ENCODE measurements at regions not wholly inside any gene's neighbourhood (a gene's known extent, or its start where the extent isn't known, plus 50 kb on each side); places are given as distances from the start of the nearest gene placed in this dataset.

DNA sequence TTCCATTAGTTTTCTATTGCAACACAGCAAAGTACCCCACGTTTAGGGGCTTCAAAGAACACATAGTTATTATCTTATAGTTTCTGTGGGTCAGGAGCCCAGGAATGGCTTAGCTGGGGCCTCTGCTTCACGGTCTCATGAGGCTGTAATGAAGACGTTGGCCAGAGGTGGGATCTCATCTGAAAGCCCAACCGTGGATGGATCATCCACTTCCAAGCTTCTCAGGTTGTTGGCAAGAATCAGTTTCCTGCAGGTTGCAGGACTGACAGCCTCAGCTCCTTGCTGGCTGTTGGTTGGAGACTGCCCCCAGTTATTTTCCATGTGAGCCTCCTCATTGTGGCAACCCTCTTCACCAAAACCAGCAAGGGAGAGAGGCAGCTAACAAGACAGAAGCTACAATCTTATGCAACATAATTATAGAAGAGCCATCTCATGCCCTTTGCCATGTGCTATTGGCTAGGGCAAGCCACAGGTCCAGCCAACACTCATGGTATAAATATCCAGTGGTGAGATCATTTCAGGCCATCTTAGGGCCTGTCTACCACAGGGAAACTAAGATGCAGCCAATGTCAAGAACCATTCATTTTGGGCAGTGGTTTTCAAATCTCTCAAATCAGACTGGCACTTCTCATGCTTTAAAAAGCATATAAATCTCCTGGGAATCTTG is 452.4 kb downstream of the MED13L start:
- H3K4me2 ChIP-seq (ENCODE audit: insufficient read depth, low read length), result no peak overlapping the region
- H3K9me3 ChIP-seq (replicated peaks; ENCODE audit: control insufficient read depth, insufficient read depth, low read length), result peaks cover 3% of the 10 kb centered on the region
- BruUV-seq (replicated peaks), result no TSS peak
- no peaks in the 10 kb centered on the region for H3K79me2 ChIP-seq (ENCODE audit: control insufficient read depth, insufficient read depth, low read length)
- no peak for DNase-seq (ENCODE audit: low read depth, low spot score)
- ChIA-PET CTCF (no interaction called here), POLR2A (no interaction called here)
- H3K4me3 ChIP-seq (replicated peaks in 1 of 3; ENCODE audit: insufficient read depth in 1 of 3, low read depth in 1 of 3, low read length in 3 of 3), result no peak overlapping the region
- FAIRE-seq, result no peak
- H3K27me3 ChIP-seq (ENCODE audit: control insufficient read depth in 2 of 2, insufficient read depth in 2 of 2, low read length in 2 of 2), result no peaks in the 10 kb centered on the region
- H3K9me1 ChIP-seq (replicated peaks; ENCODE audit: control insufficient read depth, extremely low read depth, insufficient read depth, low read length), result no peaks in the 10 kb centered on the region
- no peak overlapping the region for H3K9ac ChIP-seq (replicated peaks; ENCODE audit: extremely low read depth, insufficient read depth, low read length)
- H3K4me1 ChIP-seq (ENCODE audit: control insufficient read depth, extremely low read depth, insufficient read depth, low read length), result no peaks in the 10 kb centered on the region
- intact Hi-C loops (cut with micrococcal nuclease), result no loop called here
- no peak for TF ChIP-seq POLR2AphosphoS5 (IDR thresholded peaks at IDR 0.05; ENCODE audit: insufficient read depth, low read depth, low read length)
- no peaks in the 10 kb centered on the region for H4K20me1 ChIP-seq (replicated peaks; ENCODE audit: control insufficient read depth, extremely low read depth, insufficient read depth, low read length)
- dilution Hi-C loops (cut with MboI; ENCODE audit: extremely low pct_ligation_motif_present, low sequenced_read_pairs), result no loop called here
- H3K27ac ChIP-seq (ENCODE audit: insufficient read depth, low read depth, low read length), result no peak overlapping the region
- no peaks in the 10 kb centered on the region for H3K36me3 ChIP-seq (ENCODE audit: control insufficient read depth in 2 of 2, extremely low read depth in 1 of 2, insufficient read depth in 2 of 2, low read length in 2 of 2)
- no peak overlapping the region for H2AFZ ChIP-seq (ENCODE audit: low read depth, low read length)

DNA sequence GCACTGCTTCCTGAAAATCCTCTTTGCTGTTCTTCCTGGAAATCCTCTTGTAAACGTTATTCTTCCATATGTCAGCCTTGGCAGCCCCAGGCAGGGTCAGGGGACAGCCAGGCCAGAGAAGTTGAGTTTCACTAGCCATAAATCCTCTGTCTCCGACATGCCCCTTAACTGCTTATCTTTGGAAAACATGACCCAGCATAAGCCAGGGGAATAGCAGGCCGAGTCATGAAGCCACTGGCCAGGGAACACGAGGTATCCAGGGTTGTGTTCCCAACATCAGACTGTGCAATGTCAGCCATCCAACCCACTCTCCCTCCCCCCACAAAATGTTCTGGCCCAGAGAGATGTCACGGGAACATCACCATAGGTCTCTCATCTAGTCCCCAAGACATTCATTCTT is 453.9 kb downstream of the MED13L start:
- Histone ChIP-seq H2AFZ (ENCODE audit: low read depth, low read length) (no peak overlapping the region), H3K9me3 (replicated peaks; ENCODE audit: control insufficient read depth, insufficient read depth, low read length) (peaks cover 3% of the 10 kb centered on the region), H3K4me3 (replicated peaks in 1 of 3; ENCODE audit: insufficient read depth in 1 of 3, low read depth in 1 of 3, low read length in 3 of 3) (no peak overlapping the region), H3K27ac (ENCODE audit: insufficient read depth, low read depth, low read length) (no peak overlapping the region), H3K9me1 (replicated peaks; ENCODE audit: control insufficient read depth, extremely low read depth, insufficient read depth, low read length) (no peaks in the 10 kb centered on the region), H3K36me3 (ENCODE audit: control insufficient read depth in 2 of 2, extremely low read depth in 1 of 2, insufficient read depth in 2 of 2, low read length in 2 of 2) (no peaks in the 10 kb centered on the region), H3K4me2 (ENCODE audit: insufficient read depth, low read length) (no peak overlapping the region), H3K79me2 (ENCODE audit: control insufficient read depth, insufficient read depth, low read length) (no peaks in the 10 kb centered on the region), H3K9ac (replicated peaks; ENCODE audit: extremely low read depth, insufficient read depth, low read length) (no peak overlapping the region), H3K27me3 (ENCODE audit: control insufficient read depth in 2 of 2, insufficient read depth in 2 of 2, low read length in 2 of 2) (no peaks in the 10 kb centered on the region), H3K4me1 (ENCODE audit: control insufficient read depth, extremely low read depth, insufficient read depth, low read length) (no peaks in the 10 kb centered on the region), H4K20me1 (replicated peaks; ENCODE audit: control insufficient read depth, extremely low read depth, insufficient read depth, low read length) (no peaks in the 10 kb centered on the region)
- intact Hi-C loops (cut with micrococcal nuclease) (no loop called here), dilution Hi-C loops (cut with MboI; ENCODE audit: extremely low pct_ligation_motif_present, low sequenced_read_pairs) (no loop called here)
- no peak for DNase-seq (ENCODE audit: low read depth, low spot score)
- TF ChIP-seq EZH2 (IDR thresholded peaks at IDR 0.05; ENCODE audit: borderline replicate concordance, low read depth, low read length, severe bottlenecking) (no peak), MYC (IDR thresholded peaks at IDR 0.05; ENCODE audit: low read depth, low read length) (no peak), POLR2A (IDR thresholded peaks at IDR 0.05; ENCODE audit: low read depth, low read length) (no peak), GATA2 (IDR thresholded peaks at IDR 0.05; ENCODE audit: insufficient read depth, insufficient read length, low read depth, low read length) (no peak), FOS (IDR thresholded peaks at IDR 0.05; ENCODE audit: borderline replicate concordance, insufficient read depth, low read length) (no peak), JUN (IDR thresholded peaks at IDR 0.05; ENCODE audit: borderline replicate concordance, insufficient read depth, insufficient read length, low read depth) (no peak), POLR2AphosphoS5 (IDR thresholded peaks at IDR 0.05; ENCODE audit: insufficient read depth, low read depth, low read length) (no peak)
- TF ChIP-seq, protein P1, sequence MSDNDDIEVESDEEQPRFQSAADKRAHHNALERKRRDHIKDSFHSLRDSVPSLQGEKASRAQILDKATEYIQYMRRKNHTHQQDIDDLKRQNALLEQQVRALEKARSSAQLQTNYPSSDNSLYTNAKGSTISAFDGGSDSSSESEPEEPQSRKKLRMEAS (IDR thresholded peaks at IDR 0.05; ENCODE audit: insufficient read depth, insufficient read length), result no peak
- TF ChIP-seq, protein P2, sequence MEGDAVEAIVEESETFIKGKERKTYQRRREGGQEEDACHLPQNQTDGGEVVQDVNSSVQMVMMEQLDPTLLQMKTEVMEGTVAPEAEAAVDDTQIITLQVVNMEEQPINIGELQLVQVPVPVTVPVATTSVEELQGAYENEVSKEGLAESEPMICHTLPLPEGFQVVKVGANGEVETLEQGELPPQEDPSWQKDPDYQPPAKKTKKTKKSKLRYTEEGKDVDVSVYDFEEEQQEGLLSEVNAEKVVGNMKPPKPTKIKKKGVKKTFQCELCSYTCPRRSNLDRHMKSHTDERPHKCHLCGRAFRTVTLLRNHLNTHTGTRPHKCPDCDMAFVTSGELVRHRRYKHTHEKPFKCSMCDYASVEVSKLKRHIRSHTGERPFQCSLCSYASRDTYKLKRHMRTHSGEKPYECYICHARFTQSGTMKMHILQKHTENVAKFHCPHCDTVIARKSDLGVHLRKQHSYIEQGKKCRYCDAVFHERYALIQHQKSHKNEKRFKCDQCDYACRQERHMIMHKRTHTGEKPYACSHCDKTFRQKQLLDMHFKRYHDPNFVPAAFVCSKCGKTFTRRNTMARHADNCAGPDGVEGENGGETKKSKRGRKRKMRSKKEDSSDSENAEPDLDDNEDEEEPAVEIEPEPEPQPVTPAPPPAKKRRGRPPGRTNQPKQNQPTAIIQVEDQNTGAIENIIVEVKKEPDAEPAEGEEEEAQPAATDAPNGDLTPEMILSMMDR (IDR thresholded peaks at IDR 0.05; ENCODE audit: extremely low read depth in 1 of 2, insufficient read depth in 1 of 2, low read depth in 1 of 2, low read length in 2 of 2), result no peak
- ChIA-PET POLR2A (no interaction called here), CTCF (no interaction called here)
- BruUV-seq (replicated peaks), result no TSS peak
- no peak for FAIRE-seq

Data from endothelial cell of umbilical vein (primary cell).